ENCODE measurements at regions not wholly inside any gene's neighbourhood (a gene's known extent, or its start where the extent isn't known, plus 50 kb on each side); places are given as distances from the start of the nearest gene placed in this dataset.

GRCh38 chr12:61998791-61999190 lies 261.4 kb upstream of the USP15 start:
- no peak for TF ChIP-seq CTCF (IDR thresholded peaks at IDR 0.05; ENCODE audit: low read depth, low read length, missing control alignments)
- H3K4me3 ChIP-seq (ENCODE audit: low read depth, low read length), result no peak overlapping the region
- no peak for DNase-seq
- no peak overlapping the region for H3K27ac ChIP-seq
- H3K27me3 ChIP-seq (replicated peaks), result no peaks in the 10 kb centered on the region
- in situ Hi-C loops (cut with HindIII; ENCODE audit: low pct_ligation_motif_present, low sequenced_read_pairs), result no loop called here
- no peaks in the 10 kb centered on the region for H3K36me3 ChIP-seq (replicated peaks)

GRCh38 chr12:61999311-61999710 lies 260.9 kb upstream of the USP15 start:
- DNase-seq, result no peak
- TF ChIP-seq CTCF (IDR thresholded peaks at IDR 0.05; ENCODE audit: low read depth, low read length, missing control alignments), result no peak
- H3K36me3 ChIP-seq (replicated peaks), result no peaks in the 10 kb centered on the region
- no peak overlapping the region for H3K27ac ChIP-seq
- H3K27me3 ChIP-seq (replicated peaks), result no peaks in the 10 kb centered on the region
- no peak overlapping the region for H3K4me3 ChIP-seq (ENCODE audit: low read depth, low read length)
- in situ Hi-C loops (cut with HindIII; ENCODE audit: low pct_ligation_motif_present, low sequenced_read_pairs), result no loop called here

GRCh38 chr12:62001424-62001823 lies 258.8 kb upstream of the USP15 start:
- in situ Hi-C loops (cut with HindIII; ENCODE audit: low pct_ligation_motif_present, low sequenced_read_pairs), result no loop called here
- H3K27me3 ChIP-seq (replicated peaks), result no peaks in the 10 kb centered on the region
- TF ChIP-seq CTCF (IDR thresholded peaks at IDR 0.05; ENCODE audit: low read depth, low read length, missing control alignments), result no peak
- no peak overlapping the region for H3K4me3 ChIP-seq (ENCODE audit: low read depth, low read length)
- DNase-seq, result no peak
- no peak overlapping the region for H3K27ac ChIP-seq
- H3K36me3 ChIP-seq (replicated peaks), result no peaks in the 10 kb centered on the region

- in situ Hi-C loops (cut with HindIII; ENCODE audit: low pct_ligation_motif_present, low sequenced_read_pairs), result no loop called here
- Histone ChIP-seq H3K27ac (no peak overlapping the region), H3K36me3 (replicated peaks) (no peaks in the 10 kb centered on the region), H3K27me3 (replicated peaks) (no peaks in the 10 kb centered on the region), H3K4me3 (ENCODE audit: low read depth, low read length) (no peak overlapping the region)
- no peak for DNase-seq
- no peak for TF ChIP-seq CTCF (IDR thresholded peaks at IDR 0.05; ENCODE audit: low read depth, low read length, missing control alignments)
These were observed 257.0 kb upstream of the USP15 start for GRCh38 chr12:62003226-62003625.

GRCh38 chr12:62003701-62004100 lies 256.5 kb upstream of the USP15 start:
- Histone ChIP-seq H3K27ac (no peak overlapping the region), H3K27me3 (replicated peaks) (no peaks in the 10 kb centered on the region), H3K4me3 (ENCODE audit: low read depth, low read length) (no peak overlapping the region), H3K36me3 (replicated peaks) (no peaks in the 10 kb centered on the region)
- no peak for TF ChIP-seq CTCF (IDR thresholded peaks at IDR 0.05; ENCODE audit: low read depth, low read length, missing control alignments)
- in situ Hi-C loops (cut with HindIII; ENCODE audit: low pct_ligation_motif_present, low sequenced_read_pairs), result no loop called here
- DNase-seq, result no peak

GRCh38 chr12:62005615-62006014 lies 254.6 kb upstream of the USP15 start:
- no peak for DNase-seq
- no peaks in the 10 kb centered on the region for H3K36me3 ChIP-seq (replicated peaks)
- in situ Hi-C loops (cut with HindIII; ENCODE audit: low pct_ligation_motif_present, low sequenced_read_pairs), result no loop called here
- H3K27ac ChIP-seq, result no peak overlapping the region
- no peak for TF ChIP-seq CTCF (IDR thresholded peaks at IDR 0.05; ENCODE audit: low read depth, low read length, missing control alignments)
- no peaks in the 10 kb centered on the region for H3K27me3 ChIP-seq (replicated peaks)
- no peak overlapping the region for H3K4me3 ChIP-seq (ENCODE audit: low read depth, low read length)

All from brain microvascular endothelial cell (primary cell).